Transverse colon (tissue), 3 donors: ENCODE measurements at regions not wholly inside any gene's neighbourhood (a gene's known extent, or its start where the extent isn't known, plus 50 kb on each side); places are given as distances from the start of the nearest gene placed in this dataset.

ENCODE experiments used
- CTCF ChIP-seq, 5 experiments: fragments of 200-600 bp in 3 of 5; fragments of 450-650 bp in 2 of 5; sonication (generic) in 3 of 5; IDR thresholded peaks; 1 replicate in 2 of 5; 2 replicates in 3 of 5; pipeline ENCODE4 v1.5.1; 2016 to 2017; ENCODE audit warnings: antibody characterized with exemption in 5 of 5, inconsistent platforms in 3 of 5, mild to moderate bottlenecking in 2 of 5, moderate library complexity in 1 of 5
- POLR2A ChIP-seq: fragments of 450-650 bp; IDR thresholded peaks from one replicate; pipeline ENCODE4 v1.6.1; 2016; ENCODE audit warnings: antibody characterized with exemption, mild to moderate bottlenecking, moderate library complexity

- TF ChIP-seq CTCF (IDR thresholded peaks at IDR 0.05) (no peak), POLR2A (no peak)
Measured at GRCh38 chr12:79524507-79525148, 166.1 kb downstream of the PAWR start.
